Trophoblast cell (in vitro differentiated cells and primary cell): ENCODE measurements at regions not wholly inside any gene's neighbourhood (a gene's known extent, or its start where the extent isn't known, plus 50 kb on each side); places are given as distances from the start of the nearest gene placed in this dataset.

ENCODE experiments used
- DNase-seq, 2 donors: peaks; one replicate each; pipeline ENCODE4 v3.0.0-alpha.2; 2016
- H2AFZ ChIP-seq: 2 replicates; pipeline ENCODE4 v1.6.1; 2013; ENCODE audit warnings: low read length, moderate library complexity, mild to moderate bottlenecking; ENCODE audit not compliant: insufficient read depth, poor library complexity
- H2AK5ac ChIP-seq: 2 replicates; pipeline ENCODE4 v1.6.1; 2013; ENCODE audit warnings: mild to moderate bottlenecking, low read length
- H2BK120ac ChIP-seq: 2 replicates; pipeline ENCODE4 v1.6.1; 2013; ENCODE audit warnings: low read length, mild to moderate bottlenecking, moderate library complexity; ENCODE audit not compliant: insufficient read depth, poor library complexity
- H2BK12ac ChIP-seq: 2 replicates; pipeline ENCODE4 v1.6.1; 2013; ENCODE audit warnings: mild to moderate bottlenecking, low read length, moderate library complexity
- H2BK5ac ChIP-seq: 2 replicates; pipeline ENCODE4 v1.6.1; 2013; ENCODE audit warnings: low read length, low read depth, moderate library complexity, mild to moderate bottlenecking; ENCODE audit not compliant: poor library complexity
- H3K14ac ChIP-seq: 2 replicates; pipeline ENCODE4 v1.6.1; 2013; ENCODE audit warnings: mild to moderate bottlenecking, low read length
- H3K18ac ChIP-seq: 2 replicates; pipeline ENCODE4 v1.6.1; 2013; ENCODE audit warnings: mild to moderate bottlenecking, low read length
- H3K23ac ChIP-seq: 2 replicates; pipeline ENCODE4 v1.6.1; 2013; ENCODE audit warnings: low read length
- H3K27ac ChIP-seq: 2 replicates; pipeline ENCODE4 v1.5.1; 2013; ENCODE audit warnings: low read depth, mild to moderate bottlenecking, inconsistent platforms, low read length, moderate library complexity
- H3K27me3 ChIP-seq: 2 replicates; pipeline ENCODE4 v1.6.1; 2013; ENCODE audit warnings: inconsistent platforms, mild to moderate bottlenecking, low read length, moderate library complexity; ENCODE audit not compliant: insufficient read depth
- H3K36me3 ChIP-seq, 2 experiments: 1 replicate in 1 of 2; 2 replicates in 1 of 2; pipeline ENCODE4 v1.6.1; 2013; ENCODE audit warnings: low read length in 2 of 2, mild to moderate bottlenecking in 2 of 2, moderate library complexity in 1 of 2; ENCODE audit not compliant: insufficient read depth in 2 of 2, control insufficient read depth in 1 of 2
- H3K4ac ChIP-seq: 2 replicates; pipeline ENCODE4 v1.6.1; 2013; ENCODE audit warnings: low read depth, mild to moderate bottlenecking, low read length, moderate library complexity
- H3K4me1 ChIP-seq, 2 experiments: 1 replicate in 1 of 2; 2 replicates in 1 of 2; pipeline ENCODE4 v1.6.1; 2013; ENCODE audit warnings: low read length in 2 of 2, mild to moderate bottlenecking in 2 of 2, moderate library complexity in 1 of 2; ENCODE audit not compliant: insufficient read depth in 2 of 2, control insufficient read depth in 1 of 2
- H3K4me2 ChIP-seq: 2 replicates; pipeline ENCODE4 v1.6.1; 2013; ENCODE audit warnings: inconsistent platforms, mild to moderate bottlenecking, low read length, moderate library complexity
- H3K4me3 ChIP-seq: 2 replicates; pipeline ENCODE4 v1.5.1; 2013; ENCODE audit warnings: mild to moderate bottlenecking, low read depth, low read length, inconsistent platforms
- H3K79me1 ChIP-seq: one replicate; pipeline ENCODE4 v1.6.1; 2013; ENCODE audit warnings: low read length
- H3K79me2 ChIP-seq: 2 replicates; pipeline ENCODE4 v1.6.1; 2013; ENCODE audit warnings: low read length, mild to moderate bottlenecking; ENCODE audit not compliant: control insufficient read depth, insufficient read depth, poor library complexity
- H3K9ac ChIP-seq: 2 replicates; pipeline ENCODE4 v1.6.1; 2013; ENCODE audit warnings: mild to moderate bottlenecking, low read length
- H3K9me3 ChIP-seq: 2 replicates; pipeline ENCODE4 v1.6.1; 2013; ENCODE audit warnings: low read depth, mild to moderate bottlenecking, control low read depth, inconsistent platforms, low read length; ENCODE audit not compliant: insufficient read depth
- H4K12ac ChIP-seq: 2 replicates; pipeline ENCODE4 v1.6.1; 2013; ENCODE audit warnings: low read depth, mild to moderate bottlenecking, low read length, moderate library complexity
- H4K8ac ChIP-seq: 2 replicates; pipeline ENCODE4 v1.6.1; 2013; ENCODE audit warnings: low read depth, mild to moderate bottlenecking, low read length, moderate library complexity
- H4K91ac ChIP-seq: one replicate; pipeline ENCODE4 v1.6.1; 2013; ENCODE audit warnings: low read depth, mild to moderate bottlenecking, low read length, moderate library complexity
- WGBS: extraction: QIAGEN DNeasy Blood & Tissue Kit; methylation state at CpG from one replicate; pipeline ENCODE4 v1.1.7; 2013; ENCODE audit warnings: missing lambda C conversion rate; ENCODE audit not compliant: insufficient read length, insufficient coverage; ENCODE audit errors: extremely low coverage; 5-methylcytosine and 5-hydroxymethylcytosine counted together

DNA sequence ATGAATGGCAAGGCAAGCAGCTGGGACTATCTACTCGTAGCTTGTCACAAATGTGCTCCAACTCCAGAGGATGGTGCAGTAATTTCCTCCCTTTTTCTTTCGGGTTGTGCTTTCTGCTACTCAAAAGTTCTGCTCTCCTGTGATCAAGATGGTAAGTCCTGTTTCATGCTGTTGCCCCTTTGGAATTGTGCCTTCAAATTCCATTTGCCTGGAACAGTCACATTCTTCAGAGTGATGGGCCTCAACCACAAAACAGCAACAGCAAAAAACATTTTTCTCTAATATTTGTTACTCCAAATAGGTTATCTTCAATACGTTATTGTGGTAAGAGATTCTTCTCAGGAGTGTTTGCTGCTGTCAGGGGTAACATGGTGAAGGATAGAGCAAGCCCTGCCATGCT is 209.3 kb downstream of the PALM2AKAP2 start:
- Histone ChIP-seq H4K91ac (no peak overlapping the region), H3K18ac (no peak overlapping the region), H2BK5ac (no peak overlapping the region), H2AFZ (no peak overlapping the region), H3K4me1 (no peaks in the 10 kb centered on the region), H3K4me3 (no peak overlapping the region), H3K4me2 (no peak overlapping the region), H4K8ac (no peak overlapping the region), H3K23ac (no peak overlapping the region), H3K14ac (no peak overlapping the region), H3K27ac (no peak overlapping the region), H4K12ac (no peak overlapping the region), H3K79me1 (no peaks in the 10 kb centered on the region), H3K79me2 (no peaks in the 10 kb centered on the region), H3K4ac (no peak overlapping the region), H3K36me3 (no peaks in the 10 kb centered on the region), H2AK5ac (no peak overlapping the region), H3K9ac (no peak overlapping the region), H3K27me3 (no peaks in the 10 kb centered on the region), H2BK120ac (no peak overlapping the region), H3K9me3 (no peaks in the 10 kb centered on the region), H2BK12ac (no peak overlapping the region)
- no CpG with 5 or more reads among the region's 3 CpGs for WGBS
- DNase-seq, result no peak

DNA sequence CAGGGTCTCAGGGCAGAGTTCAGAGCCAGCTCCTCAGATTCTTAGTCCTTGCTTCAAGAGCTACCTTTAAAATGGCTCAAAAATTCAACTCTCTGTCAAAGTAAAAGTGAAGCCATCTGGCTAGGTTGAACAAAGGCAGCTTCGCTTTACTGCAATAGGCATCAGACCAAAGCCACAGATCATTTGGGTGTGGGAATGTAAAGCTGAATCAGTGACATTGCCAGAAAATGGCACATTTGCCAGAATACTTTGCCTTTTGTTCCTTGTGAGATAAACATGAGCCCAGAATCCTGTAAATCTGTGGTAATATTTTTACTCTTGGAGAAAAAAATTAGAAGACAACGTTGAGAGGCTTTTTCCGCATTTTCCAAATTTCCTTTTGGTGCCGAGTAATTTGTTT is 210.5 kb downstream of the PALM2AKAP2 start:
- Histone ChIP-seq H3K4ac (no peak overlapping the region), H3K9ac (no peak overlapping the region), H2BK5ac (no peak overlapping the region), H4K91ac (no peak overlapping the region), H4K8ac (no peak overlapping the region), H3K36me3 (peaks cover 0 to 3% of the 10 kb centered on the region in 2 experiments), H3K4me2 (no peak overlapping the region), H3K27me3 (no peaks in the 10 kb centered on the region), H3K79me2 (no peaks in the 10 kb centered on the region), H3K4me1 (no peaks in the 10 kb centered on the region), H3K14ac (no peak overlapping the region), H3K23ac (no peak overlapping the region), H2BK120ac (no peak overlapping the region), H3K79me1 (no peaks in the 10 kb centered on the region), H4K12ac (no peak overlapping the region), H2AFZ (no peak overlapping the region), H3K4me3 (no peak overlapping the region), H3K27ac (no peak overlapping the region), H3K9me3 (peaks cover 7% of the 10 kb centered on the region), H3K18ac (no peak overlapping the region), H2BK12ac (no peak overlapping the region), H2AK5ac (no peak overlapping the region)
- no CpG with 5 or more reads among the region's 4 CpGs for WGBS
- no peak for DNase-seq

- Histone ChIP-seq H3K79me2 (no peaks in the 10 kb centered on the region), H3K4me1 (no peaks in the 10 kb centered on the region), H3K9ac (no peak overlapping the region), H3K9me3 (peaks cover 10% of the 10 kb centered on the region), H2BK12ac (no peak overlapping the region), H4K12ac (no peak overlapping the region), H3K27ac (no peak overlapping the region), H3K14ac (no peak overlapping the region), H2AK5ac (no peak overlapping the region), H2BK120ac (no peak overlapping the region), H3K27me3 (no peaks in the 10 kb centered on the region), H3K36me3 (peaks cover 0 to 3% of the 10 kb centered on the region in 2 experiments), H4K91ac (no peak overlapping the region), H3K18ac (no peak overlapping the region), H4K8ac (no peak overlapping the region), H3K4me3 (no peak overlapping the region), H2BK5ac (no peak overlapping the region), H2AFZ (no peak overlapping the region), H3K4ac (no peak overlapping the region), H3K23ac (no peak overlapping the region), H3K4me2 (no peak overlapping the region), H3K79me1 (no peaks in the 10 kb centered on the region)
- DNase-seq, result no peak
- WGBS, result no CpG with 5 or more reads among the region's 1 CpG
These were observed 212.3 kb downstream of the PALM2AKAP2 start for GRCh38 chr9:109992293-109992692.

DNA sequence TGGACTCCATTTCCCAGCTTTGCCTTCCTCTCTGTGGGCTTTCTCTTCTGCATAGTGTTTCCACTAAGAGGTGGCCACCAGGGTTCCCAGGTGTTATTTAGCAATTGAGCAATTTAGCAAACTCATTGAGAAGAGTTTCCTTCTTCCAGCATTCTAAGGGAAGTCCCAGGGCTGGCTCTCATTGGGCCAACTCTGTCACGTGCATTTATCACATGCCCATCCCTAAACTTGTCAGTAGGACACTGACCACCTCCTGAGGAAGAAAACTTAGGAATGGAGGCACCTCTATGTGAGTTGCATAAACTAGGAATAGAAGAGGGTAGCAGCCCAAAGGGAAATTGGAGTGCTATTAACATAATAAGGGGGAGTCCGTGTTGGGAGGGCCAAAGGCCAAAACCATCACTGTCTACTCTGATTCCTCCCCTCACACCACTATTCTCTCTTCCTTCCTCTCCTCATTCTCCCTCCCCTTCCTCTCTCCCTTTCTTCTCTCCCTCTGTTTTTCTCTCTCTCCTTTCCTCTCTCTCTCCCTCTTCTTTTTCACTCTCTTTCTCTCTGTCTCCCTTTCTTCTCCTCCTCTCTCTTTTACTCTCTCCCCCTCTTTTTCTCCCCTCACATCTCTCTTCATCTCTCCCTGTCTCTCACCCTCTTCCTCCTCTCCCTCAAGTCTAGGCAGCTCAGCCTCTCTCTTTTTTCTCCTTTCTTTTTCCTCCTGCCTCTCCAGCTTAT is 213.4 kb downstream of the PALM2AKAP2 start:
- Histone ChIP-seq H3K4me3 (no peak overlapping the region), H3K27ac (no peak overlapping the region), H4K91ac (no peak overlapping the region), H2BK12ac (no peak overlapping the region), H3K79me1 (no peaks in the 10 kb centered on the region), H2AK5ac (no peak overlapping the region), H3K9ac (no peak overlapping the region), H3K14ac (no peak overlapping the region), H2BK120ac (no peak overlapping the region), H3K18ac (no peak overlapping the region), H3K23ac (no peak overlapping the region), H4K8ac (no peak overlapping the region), H3K4me1 (no peaks in the 10 kb centered on the region), H3K36me3 (peaks cover 0 to 3% of the 10 kb centered on the region in 2 experiments), H3K9me3 (peaks cover 10% of the 10 kb centered on the region), H2AFZ (no peak overlapping the region), H3K4me2 (no peak overlapping the region), H3K79me2 (no peaks in the 10 kb centered on the region), H3K27me3 (no peaks in the 10 kb centered on the region), H3K4ac (no peak overlapping the region), H2BK5ac (no peak overlapping the region), H4K12ac (no peak overlapping the region)
- WGBS, result no CpG with 5 or more reads among the region's 2 CpGs
- DNase-seq, result no peak
